HFFc6 (cell line): ENCODE measurements at regions not wholly inside any gene's neighbourhood (a gene's known extent, or its start where the extent isn't known, plus 50 kb on each side); places are given as distances from the start of the nearest gene placed in this dataset.

Experiments
- DNase-seq: peaks from one replicate; pipeline ENCODE4 v3.0.0-alpha.2; 2018
- H3K27ac Mint-ChIP-seq: 2 replicates; pipeline ENCODE4 v1.8.0; 2020; ENCODE audit warnings: mild to moderate bottlenecking, mixed read lengths
- H3K27me3 Mint-ChIP-seq: 2 replicates; pipeline ENCODE4 v1.8.0; 2021; ENCODE audit warnings: mild to moderate bottlenecking, moderate library complexity, mixed read lengths; ENCODE audit not compliant: insufficient read depth
- H3K36me3 Mint-ChIP-seq: 2 replicates; pipeline ENCODE4 v1.8.0; 2021; ENCODE audit warnings: low read depth, mixed read lengths
- H3K4me1 Mint-ChIP-seq: 2 replicates; pipeline ENCODE4 v1.8.0; 2020; ENCODE audit warnings: low read depth, mixed read lengths
- H3K4me3 Mint-ChIP-seq: 2 replicates; pipeline ENCODE4 v1.8.0; 2020; ENCODE audit warnings: mild to moderate bottlenecking, moderate library complexity, mixed read lengths
- H3K9me3 Mint-ChIP-seq: 2 replicates; pipeline ENCODE4 v1.8.0; 2020; ENCODE audit warnings: mild to moderate bottlenecking, mixed read lengths
- CTCF ChIP-seq: fragments of 200-600 bp; sonication (generic); IDR thresholded peaks from 2 replicates; pipeline ENCODE4 v1.5.0; 2021; ENCODE audit warnings: antibody characterized with exemption, mild to moderate bottlenecking

- Mint-ChIP-seq H3K27me3 (no peaks in the 10 kb centered on the region; the same call in 1 of the 2 replicates), H3K4me3 (no peak overlapping the region), H3K36me3 (no peaks in the 10 kb centered on the region), H3K4me1 (no peaks in the 10 kb centered on the region), H3K27ac (no peak overlapping the region), H3K9me3 (no peaks in the 10 kb centered on the region)
- no peak for TF ChIP-seq CTCF
- DNase-seq, result no peak
Observed at GRCh38 chr9:87141124-87141523, 193.8 kb upstream of the GAS1 start.

GRCh38 chr9:87146933-87147332 is 199.6 kb upstream of the GAS1 start:
- Mint-ChIP-seq H3K4me1 (peaks cover 28% of the 10 kb centered on the region), H3K27me3 (no peaks in the 10 kb centered on the region; the same call in 1 of the 2 replicates), H3K9me3 (peaks cover 4% of the 10 kb centered on the region; the same call in 1 of the 2 replicates), H3K27ac (no peak overlapping the region), H3K36me3 (peaks cover 14% of the 10 kb centered on the region), H3K4me3 (no peak overlapping the region)
- TF ChIP-seq CTCF, result no peak
- DNase-seq, result no peak

- Mint-ChIP-seq H3K36me3 (peaks cover 14% of the 10 kb centered on the region), H3K4me1 (peaks cover 28% of the 10 kb centered on the region), H3K27me3 (no peaks in the 10 kb centered on the region; the same call in 1 of the 2 replicates), H3K4me3 (peak overlapping the region; percentile 92), H3K27ac (peak overlapping the region; percentile 100), H3K9me3 (peaks cover 4% of the 10 kb centered on the region; the same call in 1 of the 2 replicates)
- DNase-seq, result no peak
- no peak for TF ChIP-seq CTCF
Observed at GRCh38 chr9:87147839-87148238, 200.5 kb upstream of the GAS1 start.

- Mint-ChIP-seq H3K27ac (peak overlapping the region; percentile 100), H3K27me3 (no peaks in the 10 kb centered on the region; the same call in 1 of the 2 replicates), H3K9me3 (peaks cover 4% of the 10 kb centered on the region; the same call in 1 of the 2 replicates), H3K4me1 (peaks cover 28% of the 10 kb centered on the region), H3K36me3 (peaks cover 14% of the 10 kb centered on the region), H3K4me3 (peak overlapping the region; percentile 92)
- peak; percentile 37 for TF ChIP-seq CTCF
- peak; percentile 72 for DNase-seq
Observed at GRCh38 chr9:87148331-87149104, 201.2 kb upstream of the GAS1 start.

GRCh38 chr9:87149799-87150198 is 202.5 kb upstream of the GAS1 start:
- Mint-ChIP-seq H3K4me3 (peak overlapping the region; percentile 61), H3K27me3 (no peaks in the 10 kb centered on the region; the same call in 1 of the 2 replicates), H3K4me1 (peaks cover 28% of the 10 kb centered on the region), H3K27ac (peak overlapping the region; percentile 74), H3K36me3 (peaks cover 14% of the 10 kb centered on the region), H3K9me3 (peaks cover 4% of the 10 kb centered on the region; the same call in 1 of the 2 replicates)
- peak; percentile 11 for DNase-seq
- TF ChIP-seq CTCF, result no peak
